ENCODE measurements at regions not wholly inside any gene's neighbourhood (a gene's known extent, or its start where the extent isn't known, plus 50 kb on each side); places are given as distances from the start of the nearest gene placed in this dataset.
A peak's percentile ranks its signal among the peaks of the same experiment; 100 is the strongest.

DNA sequence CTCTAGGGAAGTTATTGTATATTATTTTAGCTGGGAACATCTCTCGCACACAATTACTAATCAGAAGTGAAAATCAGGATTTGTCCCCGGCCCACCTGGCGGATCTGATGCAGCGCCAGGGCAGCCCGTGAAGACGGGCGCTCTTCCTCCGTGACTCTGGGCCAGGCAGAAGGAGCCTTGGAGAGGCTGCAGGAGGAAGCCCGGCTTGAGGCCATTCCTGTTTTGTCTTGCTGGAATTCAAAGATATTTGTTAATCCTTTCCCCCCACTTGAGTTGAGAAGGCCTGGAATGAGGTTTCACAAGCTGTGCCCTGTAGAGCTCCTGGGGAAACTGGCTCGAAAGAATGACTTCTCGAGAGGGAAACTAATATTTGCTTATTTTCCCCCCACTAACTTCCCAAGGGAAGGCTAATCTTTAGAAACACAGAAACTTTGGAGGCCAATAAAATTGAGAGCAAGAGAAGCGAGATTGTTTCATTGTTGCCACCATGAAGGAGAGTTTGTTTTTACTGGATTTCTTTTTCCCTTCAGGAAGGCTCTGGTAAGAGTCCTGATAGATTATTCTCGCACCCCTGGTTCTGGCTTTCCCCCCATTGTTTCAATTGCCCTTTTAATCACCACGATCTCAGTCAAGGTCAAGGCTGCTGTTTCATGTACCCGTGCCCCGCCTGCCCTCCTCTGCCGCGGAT is 92.8 kb upstream of the SEPTIN5 start:
- no peak for DNase-seq (ENCODE audit: low read depth in 2 of 2)

DNA sequence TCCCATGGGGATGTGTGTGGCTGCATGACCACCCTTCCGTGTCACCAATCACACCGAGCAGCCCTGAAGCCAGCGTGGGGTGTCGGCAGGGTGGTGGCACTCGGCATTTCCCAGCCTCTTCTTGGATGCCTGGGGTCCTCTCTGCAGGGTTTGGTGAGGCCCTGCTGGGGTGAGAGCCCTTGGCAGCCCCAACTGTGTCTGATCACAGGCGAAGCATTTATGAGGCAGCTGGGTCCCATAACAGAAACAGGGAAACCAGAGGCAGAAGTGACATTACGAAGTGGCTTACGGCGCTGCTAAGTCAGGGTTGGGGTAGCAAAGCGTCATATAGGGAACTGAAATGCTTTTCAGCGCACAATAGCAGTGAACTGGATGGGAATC is 92.3 kb upstream of the SEPTIN5 start:
- DNase-seq (ENCODE audit: low read depth in 2 of 2) = no peak

DNA sequence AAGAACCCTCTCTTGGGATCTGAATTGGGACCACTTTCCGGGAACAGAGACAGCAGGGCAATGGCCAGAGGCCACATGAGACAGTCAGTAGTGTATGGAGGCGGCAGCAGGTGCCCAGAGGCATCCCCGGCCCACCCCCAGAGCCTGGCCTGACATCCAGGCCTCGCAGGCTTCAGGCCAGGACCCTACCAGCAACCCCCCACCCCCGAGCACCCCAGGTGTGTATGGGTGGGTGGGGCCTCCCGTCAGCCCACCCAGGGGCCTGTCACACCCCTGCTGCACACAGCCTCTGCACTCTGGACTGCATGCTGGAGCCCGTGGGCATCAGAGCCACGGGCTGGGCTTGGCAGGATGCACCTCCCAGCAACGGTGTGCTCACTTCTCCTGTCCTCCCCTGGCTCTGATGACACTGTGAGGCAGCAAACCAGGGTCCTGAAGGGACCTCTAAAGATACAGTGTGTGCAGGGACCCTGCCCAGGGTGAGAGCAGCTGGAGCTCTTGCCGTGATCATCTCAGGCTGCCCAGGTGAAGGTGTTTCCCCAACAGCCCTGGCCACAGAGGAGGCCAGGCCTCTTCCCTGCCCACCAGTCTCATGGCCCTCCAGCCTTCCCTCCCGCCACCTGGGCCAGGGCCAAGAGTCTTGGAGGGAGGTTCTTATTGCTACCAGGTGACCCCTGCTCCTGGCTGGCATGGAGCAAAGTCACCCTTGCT is 88.8 kb upstream of the SEPTIN5 start:
- no peak for DNase-seq (ENCODE audit: low read depth in 2 of 2)

DNA sequence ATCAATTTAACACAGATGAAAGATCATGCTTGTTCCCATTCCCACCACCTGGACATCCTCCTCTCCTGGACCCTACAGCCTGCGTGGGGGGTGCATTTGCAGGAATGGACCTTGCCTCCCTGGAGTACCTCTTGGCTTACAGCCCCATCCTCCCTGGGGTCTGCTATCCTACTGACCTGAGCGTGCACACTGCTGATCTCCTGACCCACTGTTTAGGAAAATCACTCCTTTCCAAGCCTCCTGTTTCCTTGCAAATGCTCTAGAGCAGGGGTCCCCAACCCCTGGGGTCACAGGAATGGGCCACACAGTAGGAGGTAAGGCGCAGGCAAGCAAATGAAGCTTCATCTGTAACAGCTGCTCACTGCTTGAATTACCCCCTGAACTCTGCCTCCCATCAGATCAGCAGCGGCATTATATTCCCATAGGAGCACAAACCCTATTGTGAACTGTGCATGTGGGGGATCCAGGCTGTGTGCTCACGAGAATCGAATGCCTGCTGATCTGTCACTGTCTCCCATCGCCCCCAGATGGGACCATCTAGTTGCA is 88.2 kb upstream of the SEPTIN5 start:
- DNase-seq (ENCODE audit: low read depth in 2 of 2) = no peak

DNA sequence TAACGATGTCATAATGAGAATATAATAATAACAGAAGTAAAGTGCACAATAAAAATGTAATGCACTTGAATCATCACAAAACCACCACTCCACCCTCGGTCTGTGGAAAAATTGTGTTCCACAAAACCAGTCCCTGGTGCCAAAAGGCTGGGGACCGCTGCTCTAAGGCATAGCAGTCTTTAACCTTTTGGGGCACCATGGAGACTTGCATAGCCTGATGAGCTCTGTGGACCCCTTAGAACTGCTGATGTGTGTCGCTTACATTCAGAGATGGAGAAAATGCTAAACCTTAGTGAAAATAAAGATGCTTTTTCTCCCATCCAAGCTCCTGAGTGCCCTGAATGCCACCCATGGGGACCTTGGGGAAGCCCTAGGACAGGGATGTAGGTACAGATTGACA is 87.6 kb upstream of the SEPTIN5 start:
- DNase-seq (ENCODE audit: low read depth in 2 of 2) = no peak

DNA sequence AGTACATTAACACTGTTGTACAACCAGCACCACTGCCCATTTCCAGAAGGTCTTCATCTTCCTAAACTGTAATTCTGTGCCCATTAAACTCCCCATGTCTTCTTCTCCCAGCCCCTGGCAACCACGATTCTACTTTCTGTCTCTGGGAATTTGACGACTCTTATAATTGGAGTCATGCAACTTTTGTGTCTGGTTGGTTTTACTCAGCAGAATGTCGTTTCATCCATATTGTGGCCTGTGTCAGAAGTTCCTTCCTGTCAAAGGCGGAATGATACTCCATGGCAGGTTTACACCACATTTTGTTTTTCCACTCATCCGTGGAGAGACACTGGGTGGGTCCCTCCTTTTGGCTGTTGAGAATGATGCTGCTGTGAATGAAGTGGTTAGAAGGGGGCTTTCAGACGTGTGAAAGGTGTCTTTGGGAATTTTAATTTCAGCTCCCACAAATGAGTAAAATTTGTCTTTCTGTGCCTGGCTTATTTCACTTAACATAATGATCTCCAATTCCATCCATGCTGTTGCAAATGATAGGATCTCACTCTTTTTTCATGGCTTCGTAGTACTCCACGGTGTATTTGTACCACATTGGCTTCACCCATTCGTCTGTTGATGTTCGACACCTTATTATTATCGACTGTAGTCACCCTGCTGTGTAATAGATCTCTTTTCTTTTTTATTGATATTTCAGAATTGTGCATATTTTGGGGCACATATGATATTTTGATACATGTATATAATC is 86.1 kb upstream of the SEPTIN5 start:
- no peak for DNase-seq (ENCODE audit: low read depth in 2 of 2)

DNA sequence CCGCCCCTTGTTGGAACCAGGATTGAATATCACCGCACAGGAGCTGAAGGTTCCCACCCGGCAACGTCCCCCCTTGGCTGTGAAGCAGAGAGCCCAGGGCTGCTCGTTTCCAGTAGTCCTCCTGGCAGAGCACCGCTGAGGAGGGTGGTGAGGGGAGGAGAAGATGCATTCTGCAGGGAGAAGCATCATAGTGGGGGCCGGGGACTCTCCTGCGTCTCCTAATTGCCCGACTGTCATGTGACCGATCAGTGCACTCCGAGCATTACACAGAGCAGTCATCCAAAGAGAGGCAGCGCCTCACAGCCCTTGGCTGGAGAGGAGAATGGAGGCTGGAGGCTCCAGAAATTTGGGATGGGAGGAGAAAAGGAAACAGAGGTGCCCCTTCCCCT is 85.0 kb upstream of the SEPTIN5 start:
- DNase-seq (ENCODE audit: low read depth in 2 of 2) = no peak

DNA sequence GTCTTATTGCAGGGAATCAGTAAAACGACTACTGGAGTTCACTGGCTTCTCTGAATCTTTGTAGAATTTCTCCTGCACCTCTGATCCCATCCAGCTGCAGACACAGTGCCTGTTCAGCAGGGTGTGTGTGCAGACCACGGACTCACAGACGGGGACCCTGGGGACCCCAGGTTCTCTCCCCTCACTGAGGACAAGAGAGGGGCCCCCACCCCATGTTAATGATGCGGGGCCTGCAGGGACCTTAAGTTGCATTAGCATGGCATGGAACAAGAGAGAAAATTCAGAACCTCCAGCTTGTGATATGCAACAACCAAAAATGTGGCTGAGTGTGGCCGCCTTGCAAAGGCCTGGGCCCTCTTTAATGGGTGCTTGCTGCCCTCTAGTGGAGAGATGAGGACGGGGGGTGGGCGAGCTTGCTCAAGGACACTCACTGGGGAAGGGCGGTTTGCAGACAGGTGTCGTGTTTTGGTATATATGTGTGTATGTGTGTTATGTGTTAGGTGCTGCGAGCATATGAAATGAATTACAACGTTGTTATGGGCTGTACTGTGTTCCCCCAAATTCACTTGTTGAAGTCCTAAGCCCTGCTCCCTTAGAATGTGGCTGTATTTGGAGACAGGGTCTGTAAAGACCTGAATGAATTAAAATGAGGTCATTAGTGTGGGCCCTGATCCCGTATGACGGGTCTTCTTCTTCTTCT is 84.4 kb upstream of the SEPTIN5 start:
- DNase-seq (ENCODE audit: low read depth in 2 of 2) = peak; percentile 63 to 82

DNA sequence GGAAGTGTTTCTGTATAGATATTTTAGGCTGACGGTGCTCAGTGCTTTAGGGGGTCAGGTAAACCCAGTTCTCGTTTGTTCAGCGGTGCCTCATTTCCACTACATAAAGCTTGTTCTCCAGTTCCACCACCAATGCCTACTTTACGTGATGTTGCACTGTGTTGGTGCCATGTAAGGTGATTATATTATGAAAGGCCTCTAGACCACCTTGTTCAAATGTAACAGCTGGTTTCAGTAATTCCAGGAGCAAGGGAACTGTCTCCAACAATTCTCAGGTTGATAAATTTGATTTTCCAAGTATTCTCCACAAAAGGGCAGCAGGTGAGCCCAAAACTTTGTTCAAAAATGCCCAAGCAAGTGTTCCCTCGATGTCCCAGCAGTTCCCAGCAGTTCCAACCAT is 83.7 kb upstream of the SEPTIN5 start:
- no peak for DNase-seq (ENCODE audit: low read depth in 2 of 2)

DNA sequence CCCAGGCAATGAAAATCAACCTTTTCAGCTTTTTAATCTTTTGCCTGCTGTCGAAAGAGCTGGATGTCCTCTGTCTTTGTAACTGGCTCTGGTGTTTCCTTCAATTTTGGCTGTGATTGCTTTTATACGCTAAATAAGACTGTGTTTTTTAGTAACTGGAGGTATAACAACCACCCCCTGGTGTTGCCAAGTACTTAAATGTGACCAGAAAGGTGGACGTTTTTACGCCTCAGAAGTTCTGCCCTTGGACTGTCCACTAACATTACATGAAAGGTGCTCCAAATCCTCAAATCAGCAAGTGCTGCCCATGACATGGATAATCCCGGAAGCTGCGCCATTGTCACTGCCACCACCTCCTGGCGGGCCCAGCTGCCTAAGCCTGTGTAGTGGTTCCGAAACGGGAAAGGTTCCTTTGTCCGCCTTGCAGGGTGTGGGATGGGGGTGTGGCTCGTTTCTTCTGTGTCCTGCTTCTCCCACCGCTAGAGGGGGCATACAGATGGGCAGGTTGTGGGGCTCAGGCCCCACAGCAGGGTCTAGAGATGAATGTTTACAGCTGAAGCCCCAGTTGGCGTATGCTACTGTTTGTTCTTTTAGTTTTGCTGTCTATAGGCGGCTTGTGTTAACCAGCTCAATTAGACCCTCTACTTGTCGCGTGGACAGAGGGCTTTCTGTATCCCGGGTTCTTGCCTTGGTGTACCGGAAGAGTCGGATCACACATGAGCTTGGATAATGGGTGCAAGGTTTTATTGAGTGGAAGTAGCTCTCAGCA is 82.2 kb upstream of the SEPTIN5 start:
- no peak for DNase-seq (ENCODE audit: low read depth in 2 of 2)

DNA sequence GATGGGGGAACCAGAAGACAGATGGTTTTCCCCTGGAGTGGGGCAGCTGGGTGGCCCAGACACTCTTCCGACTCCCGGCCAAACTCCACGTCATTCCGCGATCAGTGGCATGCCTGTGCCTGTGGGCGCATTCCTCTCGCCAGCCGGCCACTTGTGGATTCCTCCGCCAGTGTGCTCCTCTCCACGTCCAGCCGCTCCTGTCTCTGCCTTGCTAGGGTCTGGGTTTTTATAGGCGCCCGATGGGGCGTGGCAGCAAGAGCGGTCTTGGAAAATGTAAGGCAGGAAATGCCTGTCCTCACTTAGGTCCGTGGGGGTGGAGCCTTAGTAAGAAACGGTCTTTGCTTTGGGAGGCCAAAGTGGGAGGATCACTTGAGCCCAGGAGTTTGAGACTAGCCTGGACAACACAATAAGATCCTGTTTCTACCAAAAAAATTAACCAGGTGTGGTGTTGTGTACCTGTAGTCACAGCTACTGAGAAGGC is 81.6 kb upstream of the SEPTIN5 start:
- no peak for DNase-seq (ENCODE audit: low read depth in 2 of 2)

DNA sequence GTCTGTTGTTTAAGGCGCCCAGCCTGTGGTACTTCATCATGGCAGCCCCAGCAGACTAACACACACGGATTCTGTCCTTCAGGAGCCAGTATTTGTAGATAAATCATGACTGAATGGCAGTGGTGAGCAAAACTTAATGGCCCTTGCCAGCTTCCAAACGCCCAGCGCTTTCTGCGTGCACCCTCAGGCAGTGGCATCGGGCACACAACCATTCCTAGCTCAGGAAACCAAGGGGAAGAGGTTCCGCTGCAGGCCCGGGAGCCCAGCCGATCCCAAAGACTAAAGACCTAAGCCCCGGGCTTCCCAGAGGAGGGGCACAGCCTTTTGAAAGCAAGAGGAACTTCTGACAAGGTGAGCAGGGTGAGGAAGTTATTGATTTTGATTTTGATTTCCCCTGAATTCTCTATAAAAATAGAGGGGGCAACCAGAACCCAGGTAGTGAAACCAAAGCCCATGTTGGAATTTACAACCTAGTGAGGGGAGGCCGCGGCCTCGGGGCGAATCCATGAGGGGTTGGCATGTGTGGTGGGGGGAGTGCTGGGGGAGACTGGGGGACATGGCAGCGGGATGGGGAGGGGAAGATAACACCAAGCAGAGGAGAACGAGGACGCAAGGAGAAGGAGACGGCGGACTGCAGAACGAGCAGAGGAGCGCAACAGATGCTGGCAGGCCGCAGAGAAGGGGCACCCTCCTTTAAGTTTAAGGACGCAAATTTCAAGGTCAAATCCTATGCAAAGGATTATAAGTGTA is 79.9 kb upstream of the SEPTIN5 start:
- no peak for DNase-seq (ENCODE audit: low read depth in 2 of 2)

DNA sequence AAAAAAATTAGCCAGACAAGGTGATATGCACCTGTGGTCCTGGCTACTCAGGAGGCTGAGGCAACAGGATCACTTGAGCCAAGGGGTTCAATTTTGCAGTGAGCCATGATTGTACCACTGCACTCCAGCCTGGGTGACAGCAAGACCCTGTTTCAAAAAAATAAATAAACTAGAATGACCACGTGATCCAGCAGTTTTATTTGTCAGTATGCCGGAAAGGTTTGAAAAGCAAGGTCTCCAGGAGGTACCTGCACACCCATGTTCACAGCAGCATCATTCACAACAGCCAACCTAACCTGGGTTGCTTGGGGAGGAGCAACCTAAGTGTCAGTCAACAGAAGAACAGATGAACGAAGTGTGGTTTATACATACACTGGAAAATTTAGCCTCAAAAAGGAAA is 78.7 kb upstream of the SEPTIN5 start:
- no peak for DNase-seq (ENCODE audit: low read depth in 2 of 2)

DNA sequence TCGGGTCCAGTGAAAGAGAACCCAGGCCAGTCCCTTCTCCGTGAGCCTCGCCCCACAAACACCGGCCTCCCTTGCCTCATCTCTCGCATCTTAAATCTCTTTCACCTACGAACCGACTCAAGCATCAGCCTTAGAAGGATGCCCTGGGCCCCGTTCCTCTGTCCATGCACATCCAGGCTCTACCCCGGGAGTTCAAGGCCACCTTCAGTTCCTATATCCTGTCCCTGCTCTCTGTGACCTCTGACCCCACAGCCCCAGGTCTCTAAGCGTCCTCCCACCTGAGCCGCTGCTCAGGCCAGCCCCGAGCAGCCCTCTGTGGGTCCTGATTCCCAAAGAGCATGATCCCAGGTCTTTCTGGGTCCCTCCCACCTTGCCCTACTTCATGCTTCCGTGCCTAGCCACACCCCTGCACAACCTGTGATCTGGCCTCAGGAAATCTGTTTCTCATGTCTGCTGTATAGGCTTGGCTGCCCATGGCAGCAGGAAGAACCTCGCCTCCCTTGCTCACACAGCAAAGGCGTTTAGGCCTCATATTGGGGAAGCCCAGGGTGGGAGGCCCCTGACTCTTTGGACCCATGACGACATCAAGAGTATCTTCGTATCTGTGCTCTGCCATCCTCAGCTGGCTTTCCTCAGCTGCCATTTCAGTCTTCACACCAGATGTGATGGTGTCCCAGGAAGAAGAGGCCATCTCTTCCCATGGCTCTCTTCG is 77.5 kb upstream of the SEPTIN5 start:
- DNase-seq (ENCODE audit: low read depth in 2 of 2) = no peak

DNA sequence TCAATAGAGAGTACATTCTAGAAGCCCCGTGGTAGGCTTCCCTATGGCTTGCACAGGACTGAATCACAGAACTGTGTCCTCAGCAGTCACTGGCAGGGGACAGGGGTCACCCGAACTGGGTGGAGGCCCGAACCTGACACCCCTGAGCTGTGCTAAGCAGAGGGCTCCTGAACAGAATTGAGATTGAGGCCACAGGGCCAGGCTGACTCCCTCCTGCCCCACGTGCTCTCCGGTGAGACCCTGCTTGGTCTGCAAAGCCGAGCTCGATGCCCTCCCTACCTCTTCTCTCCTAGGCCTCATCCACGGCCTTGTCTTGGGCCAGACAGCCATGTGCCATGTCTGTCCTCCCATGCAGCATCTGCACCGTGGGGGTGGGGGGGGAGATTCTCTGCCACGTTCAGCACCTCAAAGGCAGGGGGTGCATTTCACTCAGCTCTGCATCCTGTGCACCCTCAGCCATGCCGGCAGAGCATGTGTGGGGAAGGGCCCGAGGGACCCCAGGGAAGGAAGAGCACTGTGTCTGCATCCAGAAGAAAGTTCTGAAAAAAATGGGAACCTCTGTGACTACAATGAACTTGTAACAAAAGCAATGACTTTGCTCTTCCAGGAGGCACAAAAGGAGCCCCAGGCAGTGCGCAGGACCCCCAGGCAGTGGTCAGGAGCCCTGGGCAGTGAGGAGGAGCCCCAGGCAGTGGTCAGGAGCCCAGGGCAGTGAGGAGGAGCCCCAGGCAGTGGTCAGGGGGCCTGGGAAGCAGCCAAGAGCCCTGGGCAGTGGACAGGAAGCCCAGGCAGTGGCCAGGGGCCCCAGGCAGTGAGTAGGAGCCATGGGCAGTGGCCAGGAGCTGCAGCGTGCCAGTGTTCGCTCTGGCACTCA is 76.7 kb upstream of the SEPTIN5 start:
- no peak for DNase-seq (ENCODE audit: low read depth in 2 of 2)

DNA sequence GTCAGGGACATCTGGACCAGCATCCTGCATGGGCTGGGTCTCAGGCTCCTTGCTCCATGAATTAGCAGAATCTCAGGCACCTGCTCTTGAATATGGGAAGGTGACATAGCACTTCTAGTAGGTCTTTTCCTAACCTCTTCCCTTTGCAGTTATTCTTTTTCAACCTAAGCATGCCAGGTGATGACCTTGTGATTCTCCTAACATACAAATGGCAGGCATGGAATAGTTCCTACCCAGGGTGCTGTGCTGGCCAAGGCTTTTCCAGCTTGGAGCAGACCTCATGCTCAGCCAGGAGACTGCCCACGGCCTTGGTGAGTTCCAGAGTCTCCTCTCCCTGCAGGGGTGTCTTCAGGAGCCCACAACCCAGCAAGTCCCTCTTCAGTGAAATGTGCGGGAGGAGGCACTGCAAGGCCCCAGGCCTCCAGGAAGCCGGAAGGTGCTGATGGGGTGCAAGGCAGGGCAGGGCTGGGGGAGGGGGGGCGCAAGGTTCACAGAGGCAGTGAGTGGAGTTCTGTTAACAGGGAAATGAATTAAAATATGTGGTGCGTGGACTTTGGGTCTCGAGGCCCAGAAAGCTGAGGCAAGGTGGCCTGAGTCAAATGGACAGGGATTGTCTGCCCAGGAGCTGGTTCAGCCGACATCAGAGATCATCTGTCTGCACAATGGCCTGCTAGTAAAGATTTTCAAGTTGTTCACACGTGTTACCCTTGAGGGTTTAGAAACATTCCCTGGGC is 75.9 kb upstream of the SEPTIN5 start:
- DNase-seq (ENCODE audit: low read depth in 2 of 2) = no peak

DNA sequence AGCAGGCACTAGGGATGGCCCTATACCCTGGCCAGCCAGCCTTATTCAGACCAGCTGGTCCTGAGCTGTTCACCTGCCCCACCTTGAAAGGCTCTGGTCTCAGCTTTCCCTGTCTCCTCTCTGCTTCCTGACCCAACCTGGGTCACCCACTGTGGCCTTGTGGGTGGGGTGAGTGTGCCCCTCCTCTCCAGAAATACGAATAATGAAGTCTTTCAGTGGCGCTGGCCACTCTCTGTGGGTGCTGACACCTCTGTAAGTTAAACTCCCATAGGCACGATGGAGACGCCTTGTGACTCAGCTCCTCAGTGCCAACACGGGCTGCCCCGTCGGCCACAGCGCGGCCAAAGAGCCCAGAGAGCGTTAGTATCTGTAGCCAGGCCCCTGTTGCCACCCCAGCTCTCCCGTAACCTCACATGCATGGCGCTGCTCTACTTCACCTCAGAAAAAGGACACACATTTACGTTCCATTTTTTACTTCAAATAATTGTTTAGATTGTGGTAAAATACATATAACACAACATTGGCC is 74.6 kb upstream of the SEPTIN5 start:
- no peak for DNase-seq (ENCODE audit: low read depth in 2 of 2)

DNA sequence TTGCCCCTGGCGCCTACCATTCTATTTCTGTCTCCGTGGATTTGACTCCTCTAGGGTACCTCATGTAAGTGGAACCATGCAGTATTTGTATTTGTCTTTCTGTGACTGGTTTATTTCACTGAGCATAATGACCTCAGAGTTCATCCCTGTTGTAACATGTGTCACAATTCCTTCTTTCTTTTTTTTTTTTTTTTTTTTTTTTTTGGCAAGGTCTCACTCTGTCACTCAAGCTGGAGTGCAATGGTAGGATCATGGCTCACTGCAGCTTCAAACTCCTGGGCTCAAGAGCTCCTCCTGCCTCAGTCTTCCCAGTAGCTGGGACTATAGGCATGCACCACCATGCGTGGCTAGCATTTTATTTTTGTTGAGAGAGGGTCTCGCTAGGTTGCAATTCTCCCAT is 74.0 kb upstream of the SEPTIN5 start:
- no peak for DNase-seq (ENCODE audit: low read depth in 2 of 2)
